ENCODE measurements at regions not wholly inside any gene's neighbourhood (a gene's known extent, or its start where the extent isn't known, plus 50 kb on each side); places are given as distances from the start of the nearest gene placed in this dataset.
"Not testable (repeated sequence)": the region's sequence is repeated elsewhere in the genome, so short reads cannot be mapped to it uniquely, and the experiment has no call there.

DNA sequence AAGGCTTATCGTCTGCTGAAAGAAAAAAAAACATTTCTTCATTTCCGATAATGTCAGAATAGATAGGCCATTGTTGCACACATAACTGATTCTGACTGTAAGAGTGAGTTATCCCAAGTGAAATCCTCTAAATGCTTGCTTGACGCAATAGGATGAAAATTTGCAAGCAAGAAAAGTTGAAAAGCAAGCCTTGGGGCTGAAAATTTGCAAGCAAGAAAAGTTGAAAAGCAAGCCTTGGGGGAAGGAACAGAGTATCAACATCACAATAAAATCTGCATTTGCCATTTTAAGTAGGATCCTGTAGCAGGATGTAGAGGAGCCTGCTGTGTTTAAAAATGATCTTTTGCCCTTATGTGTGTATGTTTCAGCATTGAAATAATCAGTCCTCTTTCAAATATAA, 424.4 kb downstream of the KCNJ18 start:
- H3K27me3 Mint-ChIP-seq; intact Hi-C loops (cut with micrococcal nuclease); H3K4me1 ChIP-seq (ENCODE audit: control insufficient read depth in 2 of 2, insufficient read depth in 2 of 2, low read length in 2 of 2); H3K27ac ChIP-seq (ENCODE audit: low read depth, low read length); H3K9me3 Mint-ChIP-seq; H3K27ac Mint-ChIP-seq; H3K9me3 ChIP-seq (ENCODE audit: control insufficient read depth in 2 of 3, low read length in 3 of 3); H3K4me1 Mint-ChIP-seq; DNase-seq; H3K4me3 ChIP-seq (ENCODE audit: low read length); ATAC-seq; POLR2A ChIA-PET; H3K36me3 ChIP-seq (ENCODE audit: control insufficient read depth in 2 of 3, insufficient read depth in 3 of 3, low read length in 3 of 3); CTCF ChIA-PET; H3K36me3 Mint-ChIP-seq; H3K4me3 Mint-ChIP-seq; H3K27me3 ChIP-seq (ENCODE audit: control insufficient read depth in 2 of 2, insufficient read depth in 2 of 2, low read length in 2 of 2): not testable (repeated sequence)

DNA sequence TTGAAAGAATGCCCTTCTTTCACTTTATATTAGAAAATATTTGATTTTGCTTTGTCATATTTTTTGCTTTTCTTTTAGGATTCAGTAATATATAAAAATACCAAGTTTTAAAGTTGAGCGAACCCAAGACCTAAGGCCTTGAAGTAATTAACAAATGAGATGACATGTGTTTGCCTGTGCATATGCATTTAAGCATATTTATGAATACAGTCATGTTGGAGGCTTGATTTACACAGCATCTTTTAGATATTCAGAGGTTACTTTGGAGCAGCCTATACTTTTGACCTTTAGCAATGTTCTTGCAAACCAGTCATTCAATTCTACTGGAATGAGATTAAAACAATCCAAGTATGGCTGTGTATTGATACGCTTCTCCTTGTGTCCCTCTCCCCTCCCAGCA, 425.1 kb downstream of the KCNJ18 start:
- H3K36me3 Mint-ChIP-seq; H3K9me3 Mint-ChIP-seq; H3K4me1 Mint-ChIP-seq; ATAC-seq; H3K27ac Mint-ChIP-seq; DNase-seq; H3K9me3 ChIP-seq (ENCODE audit: control insufficient read depth in 2 of 3, low read length in 3 of 3); intact Hi-C loops (cut with micrococcal nuclease); H3K4me3 Mint-ChIP-seq; CTCF ChIA-PET; POLR2A ChIA-PET; H3K4me1 ChIP-seq (ENCODE audit: control insufficient read depth in 2 of 2, insufficient read depth in 2 of 2, low read length in 2 of 2); H3K27ac ChIP-seq (ENCODE audit: low read depth, low read length); H3K27me3 Mint-ChIP-seq; H3K36me3 ChIP-seq (ENCODE audit: control insufficient read depth in 2 of 3, insufficient read depth in 3 of 3, low read length in 3 of 3); H3K4me3 ChIP-seq (ENCODE audit: low read length); H3K27me3 ChIP-seq (ENCODE audit: control insufficient read depth in 2 of 2, insufficient read depth in 2 of 2, low read length in 2 of 2): not testable (repeated sequence)

DNA sequence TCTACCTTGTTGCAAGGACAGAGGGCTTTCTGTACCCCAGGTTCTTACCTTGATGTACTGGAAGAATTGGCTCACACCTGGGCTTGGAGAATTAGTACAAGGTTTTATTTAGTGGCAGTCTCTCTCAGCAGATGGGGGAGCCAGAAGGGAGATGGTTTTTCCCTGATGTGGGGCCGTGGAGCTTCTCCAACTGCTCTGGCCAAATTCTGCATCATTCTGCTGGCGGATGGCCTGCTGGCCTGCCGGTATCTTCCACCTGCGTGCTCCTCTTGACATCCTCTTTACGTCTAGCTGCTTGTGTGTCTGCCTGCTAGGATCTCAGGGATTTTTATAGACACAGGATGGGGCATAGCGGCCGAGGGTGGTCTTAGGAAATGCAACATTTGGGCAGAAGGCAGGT, 426.7 kb downstream of the KCNJ18 start:
- H3K27me3 ChIP-seq (ENCODE audit: control insufficient read depth in 2 of 2, insufficient read depth in 2 of 2, low read length in 2 of 2); H3K27me3 Mint-ChIP-seq; H3K4me3 Mint-ChIP-seq; H3K9me3 Mint-ChIP-seq; H3K9me3 ChIP-seq (ENCODE audit: control insufficient read depth in 2 of 3, low read length in 3 of 3); ATAC-seq; DNase-seq; H3K4me3 ChIP-seq (ENCODE audit: low read length); H3K36me3 Mint-ChIP-seq; POLR2A ChIA-PET; H3K4me1 Mint-ChIP-seq; H3K27ac ChIP-seq (ENCODE audit: low read depth, low read length); H3K4me1 ChIP-seq (ENCODE audit: control insufficient read depth in 2 of 2, insufficient read depth in 2 of 2, low read length in 2 of 2); H3K27ac Mint-ChIP-seq; H3K36me3 ChIP-seq (ENCODE audit: control insufficient read depth in 2 of 3, insufficient read depth in 3 of 3, low read length in 3 of 3); intact Hi-C loops (cut with micrococcal nuclease); CTCF ChIA-PET: not testable (repeated sequence)

DNA sequence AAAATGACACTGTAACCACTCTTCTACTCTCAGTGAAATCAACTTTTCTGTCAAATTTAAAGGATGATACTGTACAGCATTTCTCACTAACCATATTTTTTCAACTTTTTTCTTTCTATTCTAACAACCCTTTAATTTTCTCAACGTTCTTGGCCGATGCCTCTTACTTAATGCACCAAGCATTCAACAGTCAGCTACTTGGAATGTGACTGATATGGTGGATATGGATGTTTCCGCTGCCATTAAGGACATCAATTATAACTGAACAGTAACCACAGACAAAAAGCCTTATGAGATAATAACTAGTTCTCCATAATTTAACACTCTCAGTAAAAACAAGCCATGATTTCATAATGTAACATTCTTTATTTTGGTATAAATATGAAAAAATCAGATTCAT, 427.4 kb downstream of the KCNJ18 start:
- H3K4me3 Mint-ChIP-seq; H3K36me3 Mint-ChIP-seq; intact Hi-C loops (cut with micrococcal nuclease); ATAC-seq; H3K9me3 Mint-ChIP-seq; DNase-seq; H3K4me1 Mint-ChIP-seq; H3K4me1 ChIP-seq (ENCODE audit: control insufficient read depth in 2 of 2, insufficient read depth in 2 of 2, low read length in 2 of 2); H3K36me3 ChIP-seq (ENCODE audit: control insufficient read depth in 2 of 3, insufficient read depth in 3 of 3, low read length in 3 of 3); H3K9me3 ChIP-seq (ENCODE audit: control insufficient read depth in 2 of 3, low read length in 3 of 3); H3K4me3 ChIP-seq (ENCODE audit: low read length); H3K27ac Mint-ChIP-seq; H3K27me3 ChIP-seq (ENCODE audit: control insufficient read depth in 2 of 2, insufficient read depth in 2 of 2, low read length in 2 of 2); H3K27me3 Mint-ChIP-seq; CTCF ChIA-PET; H3K27ac ChIP-seq (ENCODE audit: low read depth, low read length); POLR2A ChIA-PET: not testable (repeated sequence)

DNA sequence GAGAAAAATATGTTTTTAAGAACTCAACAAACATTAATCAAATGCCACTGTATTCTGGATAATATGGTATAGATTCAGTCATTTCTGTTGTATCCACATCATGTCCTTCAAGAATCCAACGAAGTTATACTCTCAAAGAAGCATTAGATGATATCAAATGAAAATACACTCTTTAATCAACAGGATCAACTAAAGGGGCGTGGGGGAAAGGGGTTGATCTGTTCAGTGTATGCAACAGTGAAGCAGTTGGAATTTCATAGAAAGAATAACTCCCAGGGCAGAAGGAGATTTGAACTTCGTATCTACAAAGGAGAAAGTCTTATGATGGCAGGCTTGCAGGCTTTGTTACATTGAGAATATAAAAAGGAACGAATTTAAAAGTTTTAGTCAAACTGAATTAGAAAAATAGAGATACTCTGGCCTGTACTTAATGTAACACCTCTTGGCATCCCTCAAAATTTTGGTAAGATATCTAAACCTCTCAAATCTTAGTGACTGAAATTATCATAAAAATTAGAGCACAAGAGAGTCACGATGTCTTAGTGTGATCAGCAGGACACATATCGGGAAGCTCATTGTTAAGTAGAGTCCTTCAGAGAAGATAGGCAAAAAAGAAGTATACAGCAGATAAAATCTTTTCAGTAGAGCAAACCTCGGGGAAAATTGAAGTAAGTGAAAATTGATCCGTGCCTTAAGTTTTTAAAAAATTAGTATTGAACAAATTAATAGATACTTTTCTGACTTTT, 431.4 kb downstream of the KCNJ18 start:
- intact Hi-C loops (cut with micrococcal nuclease): no loop called here
- no peak overlapping the region for H3K4me3 ChIP-seq (ENCODE audit: low read length)
- Mint-ChIP-seq H3K4me3 (no peak overlapping the region), H3K36me3 (no peaks in the 10 kb centered on the region), H3K9me3 (peaks cover 0 to 14% (median 4%) of the 10 kb centered on the region in 11 donors), H3K4me1 (no peaks in the 10 kb centered on the region), H3K27me3 (no peaks in the 10 kb centered on the region), H3K27ac (no peak overlapping the region)
- ChIA-PET POLR2A (no interaction called here), CTCF (no interaction called here)
- H3K36me3 ChIP-seq (ENCODE audit: control insufficient read depth in 2 of 3, insufficient read depth in 3 of 3, low read length in 3 of 3): no peaks in the 10 kb centered on the region
- DNase-seq (no peak), ATAC-seq (no peak)
- H3K4me1 ChIP-seq (ENCODE audit: control insufficient read depth in 2 of 2, insufficient read depth in 2 of 2, low read length in 2 of 2): no peaks in the 10 kb centered on the region
- H3K9me3 ChIP-seq (ENCODE audit: control insufficient read depth in 2 of 3, low read length in 3 of 3): peaks cover 0 to 3% (median 0%) of the 10 kb centered on the region in 3 experiments
- H3K27ac ChIP-seq (ENCODE audit: low read depth, low read length): no peak overlapping the region
- H3K27me3 ChIP-seq (ENCODE audit: control insufficient read depth in 2 of 2, insufficient read depth in 2 of 2, low read length in 2 of 2): no peaks in the 10 kb centered on the region

DNA sequence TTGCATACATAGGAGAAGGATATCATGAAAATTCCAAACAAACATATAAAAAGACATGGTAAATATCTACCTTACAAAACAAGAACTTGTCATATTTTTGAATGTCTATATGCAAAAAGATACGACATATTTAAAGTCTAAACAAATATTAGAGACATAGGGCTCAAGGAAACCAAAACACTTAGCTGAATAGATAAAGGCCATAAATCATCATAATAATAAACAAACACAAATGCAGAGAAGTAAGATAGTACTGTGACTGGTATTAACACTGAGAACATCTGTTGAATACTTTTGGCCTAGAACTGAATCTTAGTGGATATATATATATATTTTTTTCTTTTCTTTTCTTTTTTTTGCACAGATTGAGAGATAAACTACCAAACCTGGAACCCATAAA, 435.8 kb downstream of the KCNJ18 start:
- H3K36me3 ChIP-seq (ENCODE audit: control insufficient read depth in 2 of 3, insufficient read depth in 3 of 3, low read length in 3 of 3): no peaks in the 10 kb centered on the region
- DNase-seq: no peak
- no peak overlapping the region for H3K4me3 ChIP-seq (ENCODE audit: low read length)
- Mint-ChIP-seq H3K9me3 (peaks cover 3 to 40% (median 21%) of the 10 kb centered on the region in 11 donors), H3K27ac (no peak overlapping the region), H3K4me3 (no peak overlapping the region), H3K4me1 (no peaks in the 10 kb centered on the region), H3K27me3 (no peaks in the 10 kb centered on the region), H3K36me3 (no peaks in the 10 kb centered on the region)
- no peaks in the 10 kb centered on the region for H3K27me3 ChIP-seq (ENCODE audit: control insufficient read depth in 2 of 2, insufficient read depth in 2 of 2, low read length in 2 of 2)
- ChIA-PET POLR2A (no interaction called here), CTCF (no interaction called here)
- H3K4me1 ChIP-seq (ENCODE audit: control insufficient read depth in 2 of 2, insufficient read depth in 2 of 2, low read length in 2 of 2): no peaks in the 10 kb centered on the region
- H3K9me3 ChIP-seq (ENCODE audit: control insufficient read depth in 2 of 3, low read length in 3 of 3): peaks cover 0 to 9% (median 0%) of the 10 kb centered on the region in 3 experiments
- intact Hi-C loops (cut with micrococcal nuclease): no loop called here
- H3K27ac ChIP-seq (ENCODE audit: low read depth, low read length): no peak overlapping the region
- no peak for ATAC-seq

DNA sequence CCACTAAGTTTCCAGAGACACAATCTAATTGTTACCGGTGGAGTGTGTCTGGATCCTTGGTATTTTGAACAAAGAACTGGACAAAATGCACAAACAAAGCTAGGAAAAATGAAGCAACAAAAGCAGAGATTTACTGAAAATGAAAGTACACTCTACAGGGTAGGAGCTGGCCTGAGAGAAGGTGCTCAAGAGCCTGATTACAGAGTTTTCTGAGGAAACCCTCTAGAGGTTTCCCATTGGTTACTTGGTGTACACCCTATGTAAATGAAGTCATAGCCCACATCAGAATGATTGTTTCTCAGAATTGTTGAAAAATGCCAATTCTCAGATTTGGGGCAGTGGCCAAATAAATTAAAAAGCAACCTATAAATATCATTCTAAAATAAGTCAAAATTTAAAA, 436.4 kb downstream of the KCNJ18 start:
- H3K4me1 ChIP-seq (ENCODE audit: control insufficient read depth in 2 of 2, insufficient read depth in 2 of 2, low read length in 2 of 2): no peaks in the 10 kb centered on the region
- H3K36me3 Mint-ChIP-seq: no peaks in the 10 kb centered on the region
- no peak overlapping the region for H3K27ac Mint-ChIP-seq
- no peaks in the 10 kb centered on the region for H3K27me3 ChIP-seq (ENCODE audit: control insufficient read depth in 2 of 2, insufficient read depth in 2 of 2, low read length in 2 of 2)
- POLR2A ChIA-PET: no interaction called here
- no peaks in the 10 kb centered on the region for H3K27me3 Mint-ChIP-seq
- no peak overlapping the region for H3K4me3 ChIP-seq (ENCODE audit: low read length)
- DNase-seq: no peak
- H3K36me3 ChIP-seq (ENCODE audit: control insufficient read depth in 2 of 3, insufficient read depth in 3 of 3, low read length in 3 of 3): no peaks in the 10 kb centered on the region
- CTCF ChIA-PET: no interaction called here
- ATAC-seq: no peak
- intact Hi-C loops (cut with micrococcal nuclease): no loop called here
- peaks cover 3 to 43% (median 21%) of the 10 kb centered on the region in 11 donors for H3K9me3 Mint-ChIP-seq
- H3K9me3 ChIP-seq (ENCODE audit: control insufficient read depth in 2 of 3, low read length in 3 of 3): peaks cover 0 to 6% (median 0%) of the 10 kb centered on the region in 3 experiments
- no peak overlapping the region for H3K27ac ChIP-seq (ENCODE audit: low read depth, low read length)
- H3K4me3 Mint-ChIP-seq: no peak overlapping the region
- H3K4me1 Mint-ChIP-seq: no peaks in the 10 kb centered on the region
